ENCODE measurements at regions not wholly inside any gene's neighbourhood (a gene's known extent, or its start where the extent isn't known, plus 50 kb on each side); places are given as distances from the start of the nearest gene placed in this dataset.

GRCh38 chr7:70935311-70935710 is 196.6 kb upstream of the GALNT17 start:
- 91% methylated on average over 5 of the region's 8 CpGs for WGBS (ENCODE audit: insufficient coverage)
- Histone ChIP-seq H3K36me3 (replicated peaks in 1 of 2; ENCODE audit: control insufficient read depth in 1 of 2, insufficient read depth in 2 of 2, low read length in 2 of 2) (no peaks in the 10 kb centered on the region), H3K27me3 (ENCODE audit: control insufficient read depth in 2 of 2, insufficient read depth in 2 of 2, low read length in 2 of 2) (no peaks in the 10 kb centered on the region), H3K9me3 (replicated peaks in 1 of 2; ENCODE audit: control insufficient read depth in 1 of 2, insufficient read depth in 1 of 2, low read length in 2 of 2) (peaks cover 8 to 43% of the 10 kb centered on the region in 2 donors), H2AFZ (ENCODE audit: insufficient read depth, low read depth, low read length, poor library complexity, severe bottlenecking) (no peak overlapping the region), H3K79me2 (ENCODE audit: insufficient read depth, low read length) (no peaks in the 10 kb centered on the region), H3K4me3 (replicated peaks in 1 of 3; ENCODE audit: low read depth in 2 of 3, low read length in 3 of 3) (no peak overlapping the region), H4K20me1 (ENCODE audit: insufficient read depth, low read length) (no peaks in the 10 kb centered on the region), H3K4me2 (replicated peaks; ENCODE audit: extremely low read depth, low read length, poor library complexity, severe bottlenecking) (no peak overlapping the region), H3K4me1 (ENCODE audit: control insufficient read depth in 1 of 2, insufficient read depth in 2 of 2, low read length in 2 of 2) (no peaks in the 10 kb centered on the region), H3K27ac (ENCODE audit: low read depth in 1 of 2, low read length in 2 of 2) (no peak overlapping the region), H3K9ac (ENCODE audit: insufficient read depth, low read length, poor library complexity, severe bottlenecking) (no peak overlapping the region)
- H3K36me3 Mint-ChIP-seq = no peaks in the 10 kb centered on the region
- no peak for TF ChIP-seq CTCF (IDR thresholded peaks at IDR 0.05)
- intact Hi-C loops (cut with micrococcal nuclease) = no loop called here
- peaks cover 0 to 4% (median 0%) of the 10 kb centered on the region in 3 donors for H3K27me3 Mint-ChIP-seq (ENCODE audit: low read depth in 3 of 3)
- no peak overlapping the region for H3K27ac Mint-ChIP-seq
- H3K4me3 Mint-ChIP-seq = no peak overlapping the region
- H3K9me3 Mint-ChIP-seq = peaks cover 3 to 29% (median 14%) of the 10 kb centered on the region in 7 donors
- DNase-seq = no peak
- H3K4me1 Mint-ChIP-seq = no peaks in the 10 kb centered on the region

GRCh38 chr7:70935854-70936253 is 196.1 kb upstream of the GALNT17 start:
- H3K9ac ChIP-seq (ENCODE audit: insufficient read depth, low read length, poor library complexity, severe bottlenecking) = no peak overlapping the region
- 89% methylated on average over 9 of the region's 11 CpGs for WGBS (ENCODE audit: insufficient coverage)
- H2AFZ ChIP-seq (ENCODE audit: insufficient read depth, low read depth, low read length, poor library complexity, severe bottlenecking) = no peak overlapping the region

More at GRCh38 chr7:70935854-70936253, 196.1 kb upstream of the GALNT17 start:
- Histone ChIP-seq H3K79me2 (ENCODE audit: insufficient read depth, low read length) (no peaks in the 10 kb centered on the region), H3K4me3 (replicated peaks in 1 of 3; ENCODE audit: low read depth in 2 of 3, low read length in 3 of 3) (no peak overlapping the region), H3K9me3 (replicated peaks in 1 of 2; ENCODE audit: control insufficient read depth in 1 of 2, insufficient read depth in 1 of 2, low read length in 2 of 2) (peaks cover 13 to 46% of the 10 kb centered on the region in 2 donors), H4K20me1 (ENCODE audit: insufficient read depth, low read length) (no peaks in the 10 kb centered on the region), H3K27ac (ENCODE audit: low read depth in 1 of 2, low read length in 2 of 2) (no peak overlapping the region), H3K27me3 (ENCODE audit: control insufficient read depth in 2 of 2, insufficient read depth in 2 of 2, low read length in 2 of 2) (no peaks in the 10 kb centered on the region), H3K36me3 (replicated peaks in 1 of 2; ENCODE audit: control insufficient read depth in 1 of 2, insufficient read depth in 2 of 2, low read length in 2 of 2) (no peaks in the 10 kb centered on the region), H3K4me2 (replicated peaks; ENCODE audit: extremely low read depth, low read length, poor library complexity, severe bottlenecking) (no peak overlapping the region), H3K4me1 (ENCODE audit: control insufficient read depth in 1 of 2, insufficient read depth in 2 of 2, low read length in 2 of 2) (no peaks in the 10 kb centered on the region)
- H3K9me3 Mint-ChIP-seq = peaks cover 3 to 29% (median 15%) of the 10 kb centered on the region in 7 donors
- no peak overlapping the region for H3K4me3 Mint-ChIP-seq
- DNase-seq = no peak
- intact Hi-C loops (cut with micrococcal nuclease) = no loop called here
- no peak overlapping the region for H3K27ac Mint-ChIP-seq
- no peaks in the 10 kb centered on the region for H3K36me3 Mint-ChIP-seq
- H3K27me3 Mint-ChIP-seq (ENCODE audit: low read depth in 3 of 3) = peaks cover 0 to 4% (median 0%) of the 10 kb centered on the region in 3 donors
- no peak for TF ChIP-seq CTCF (IDR thresholded peaks at IDR 0.05)
- no peaks in the 10 kb centered on the region for H3K4me1 Mint-ChIP-seq

All from CD14-positive monocyte (primary cell).